ENCODE measurements at regions not wholly inside any gene's neighbourhood (a gene's known extent, or its start where the extent isn't known, plus 50 kb on each side); places are given as distances from the start of the nearest gene placed in this dataset.

DNA sequence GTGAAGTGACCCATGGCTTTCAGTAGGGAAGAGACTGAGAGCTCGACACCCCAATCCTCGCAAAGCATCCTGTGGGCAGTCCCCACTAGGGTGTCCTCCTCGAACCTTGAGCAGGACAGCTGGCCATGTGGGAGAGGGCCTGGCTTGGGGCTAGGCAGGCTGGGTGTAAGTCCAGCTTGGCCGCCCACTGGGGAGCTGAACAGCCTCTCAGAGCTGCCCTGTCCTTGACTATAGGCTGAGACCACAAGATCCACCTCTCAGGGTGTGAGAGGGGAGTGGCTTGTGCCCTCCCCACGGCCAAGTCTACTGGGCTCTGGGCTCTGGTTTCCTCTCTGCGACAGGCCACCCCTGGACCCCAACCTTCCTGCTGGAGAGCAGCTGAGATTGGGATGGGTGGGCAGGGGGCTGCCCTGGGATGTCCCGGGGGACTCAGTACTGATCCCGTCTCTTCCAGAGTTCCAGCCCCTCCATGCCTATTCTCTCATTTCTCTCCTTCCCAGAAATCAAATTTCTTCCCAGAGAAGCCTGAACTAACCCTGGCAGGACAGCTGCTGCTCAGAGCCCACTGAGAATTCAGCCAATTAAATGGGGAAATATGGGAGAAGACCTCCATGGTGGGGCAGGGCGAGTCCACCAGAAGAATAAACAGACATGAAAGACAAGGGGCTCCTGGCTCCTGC is 282.9 kb downstream of the PTPRU start:
- Histone ChIP-seq H3K4me1 (ENCODE audit: control insufficient read depth, insufficient read depth, low read length) (peaks cover 35% of the 10 kb centered on the region), H3K4me3 (ENCODE audit: low read length) (no peak overlapping the region), H3K27ac (ENCODE audit: low read length) (peak overlapping the region; percentile 18), H3K36me3 (ENCODE audit: control insufficient read depth, insufficient read depth, low read length) (no peaks in the 10 kb centered on the region), H3K27me3 (ENCODE audit: control insufficient read depth, insufficient read depth, low read length) (peaks cover 13% of the 10 kb centered on the region), H3K9me3 (replicated peaks; ENCODE audit: control insufficient read depth, low read depth, low read length) (no peaks in the 10 kb centered on the region)
- peak; percentile 20 for DNase-seq
- WGBS (ENCODE audit: insufficient coverage), result 65% methylated on average over 5 of the region's 9 CpGs

DNA sequence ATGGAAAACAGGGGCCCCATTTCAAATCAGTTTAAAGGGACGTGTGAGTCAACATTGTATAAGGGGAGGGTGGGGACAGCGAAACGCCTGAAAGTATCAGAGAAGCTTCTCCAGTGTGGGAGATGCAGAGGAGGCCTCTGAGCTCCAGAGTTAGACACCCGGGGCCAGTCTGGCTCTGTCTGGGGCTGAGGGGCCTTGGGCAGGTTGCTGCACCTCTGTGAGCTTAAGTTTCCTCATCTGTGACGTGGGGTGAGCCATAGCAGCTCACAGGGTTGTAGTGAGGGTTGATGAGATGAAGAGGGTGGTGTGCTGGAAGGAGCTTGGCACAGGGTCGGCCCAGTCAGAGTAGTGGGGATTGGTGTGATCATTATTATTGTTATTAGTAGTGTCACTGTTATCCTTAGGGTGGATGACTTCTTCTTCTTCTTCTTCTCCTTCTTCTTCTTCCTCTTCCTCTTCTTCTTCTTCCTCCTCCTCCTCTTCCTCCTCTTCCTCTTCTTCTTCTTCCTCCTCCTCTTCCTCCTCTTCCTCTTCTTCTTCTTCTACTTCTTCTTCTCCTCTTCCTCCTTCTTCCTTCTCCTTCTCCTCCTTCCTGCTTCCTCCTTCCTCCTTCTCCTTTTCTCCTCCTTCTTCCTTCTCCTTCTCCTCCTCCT is 282.0 kb downstream of the PTPRU start:
- Histone ChIP-seq H3K4me3 (ENCODE audit: low read length) (no peak overlapping the region), H3K27ac (ENCODE audit: low read length) (no peak overlapping the region), H3K9me3 (replicated peaks; ENCODE audit: control insufficient read depth, low read depth, low read length) (no peaks in the 10 kb centered on the region), H3K36me3 (ENCODE audit: control insufficient read depth, insufficient read depth, low read length) (no peaks in the 10 kb centered on the region), H3K27me3 (ENCODE audit: control insufficient read depth, insufficient read depth, low read length) (peaks cover 10% of the 10 kb centered on the region), H3K4me1 (ENCODE audit: control insufficient read depth, insufficient read depth, low read length) (peaks cover 35% of the 10 kb centered on the region)
- 76% methylated on average over 3 of the region's 6 CpGs for WGBS (ENCODE audit: insufficient coverage)
- no peak for DNase-seq

DNA sequence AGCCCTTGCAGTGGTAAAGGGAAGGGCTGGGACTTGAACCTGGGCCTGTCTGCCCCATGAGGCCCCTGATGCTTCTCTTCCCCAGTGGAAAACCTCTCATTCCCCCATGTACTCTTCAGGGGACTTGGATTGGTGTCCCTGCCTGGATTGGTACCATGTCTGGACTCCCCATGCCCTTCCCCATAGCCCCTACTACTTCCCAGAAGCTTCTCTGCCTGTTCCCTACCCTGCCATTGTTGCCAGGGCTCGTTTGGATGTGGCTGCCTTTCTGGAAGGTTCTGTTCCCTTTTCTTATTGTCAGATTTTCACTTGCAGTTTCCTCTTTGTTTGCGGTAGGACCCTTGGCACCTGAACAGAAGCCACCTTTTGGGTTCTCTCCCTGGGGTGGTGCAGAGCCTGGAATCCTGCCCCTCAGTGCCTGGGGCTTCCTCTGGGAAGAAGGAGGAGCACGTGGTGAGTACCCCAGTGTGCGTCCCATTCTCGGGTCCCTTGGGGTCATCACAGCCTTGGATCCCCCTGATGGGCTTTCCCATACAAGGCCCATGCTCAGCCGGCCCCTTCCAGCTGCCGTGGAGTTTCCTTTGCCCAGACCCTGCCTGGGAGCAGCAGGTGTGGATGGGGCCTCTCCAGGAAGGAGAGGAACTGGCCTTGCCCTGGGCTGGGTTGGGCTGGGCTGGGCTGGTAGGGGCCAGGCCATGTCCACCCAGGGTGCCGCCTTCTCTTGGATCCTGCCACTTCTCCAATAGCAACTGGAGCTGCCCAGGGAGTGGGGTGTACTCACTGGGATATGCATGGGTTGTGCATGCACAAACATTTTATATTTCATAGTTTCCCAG is 281.1 kb downstream of the PTPRU start:
- Histone ChIP-seq H3K27me3 (ENCODE audit: control insufficient read depth, insufficient read depth, low read length) (peaks cover 9% of the 10 kb centered on the region), H3K9me3 (replicated peaks; ENCODE audit: control insufficient read depth, low read depth, low read length) (no peaks in the 10 kb centered on the region), H3K4me1 (ENCODE audit: control insufficient read depth, insufficient read depth, low read length) (peaks cover 35% of the 10 kb centered on the region), H3K27ac (ENCODE audit: low read length) (no peak overlapping the region), H3K36me3 (ENCODE audit: control insufficient read depth, insufficient read depth, low read length) (no peaks in the 10 kb centered on the region), H3K4me3 (ENCODE audit: low read length) (no peak overlapping the region)
- DNase-seq, result no peak
- WGBS (ENCODE audit: insufficient coverage), result 68% methylated on average over 7 of the region's 8 CpGs

DNA sequence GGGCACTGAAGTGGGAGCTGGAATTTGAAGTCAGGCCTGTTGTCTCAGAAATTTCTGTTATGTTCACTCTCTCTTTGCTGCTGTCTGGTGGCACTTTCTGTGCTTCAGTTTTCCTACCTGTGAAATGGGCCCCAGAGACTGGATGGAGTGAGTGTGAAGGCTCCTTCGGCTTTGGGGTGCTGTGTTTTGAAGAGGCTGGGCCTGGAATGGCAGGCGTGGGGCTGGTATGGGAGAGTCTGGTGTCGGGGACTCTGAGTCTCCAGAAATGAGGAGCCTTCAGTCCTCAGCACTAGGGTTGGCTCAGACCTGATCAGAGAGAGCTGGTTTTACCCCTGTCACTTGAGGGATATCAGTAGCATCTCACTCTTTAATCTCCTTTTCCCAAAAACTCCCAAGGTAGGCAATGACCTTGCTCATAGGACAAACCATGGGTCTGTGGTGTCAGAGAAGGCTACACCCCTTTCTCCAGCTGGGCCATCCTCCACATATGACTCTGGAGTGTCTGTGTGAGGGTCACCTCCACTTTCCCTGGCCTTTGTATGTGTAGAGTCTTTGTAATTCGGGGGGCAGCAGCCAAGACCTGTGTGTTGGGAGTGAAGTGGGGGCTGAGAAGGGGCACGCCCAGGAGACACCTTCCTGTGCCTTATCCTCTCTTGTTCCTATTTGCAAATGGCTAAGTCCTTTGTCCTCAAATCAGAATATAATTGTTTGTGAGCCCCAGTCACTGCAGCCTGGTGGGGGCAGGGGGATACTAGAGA is 279.9 kb downstream of the PTPRU start:
- DNase-seq, result no peak
- Histone ChIP-seq H3K27ac (ENCODE audit: low read length) (no peak overlapping the region), H3K4me3 (ENCODE audit: low read length) (no peak overlapping the region), H3K36me3 (ENCODE audit: control insufficient read depth, insufficient read depth, low read length) (no peaks in the 10 kb centered on the region), H3K4me1 (ENCODE audit: control insufficient read depth, insufficient read depth, low read length) (peaks cover 33% of the 10 kb centered on the region), H3K9me3 (replicated peaks; ENCODE audit: control insufficient read depth, low read depth, low read length) (no peaks in the 10 kb centered on the region), H3K27me3 (ENCODE audit: control insufficient read depth, insufficient read depth, low read length) (peaks cover 7% of the 10 kb centered on the region)
- WGBS (ENCODE audit: insufficient coverage), result 100% methylated on average over 2 of the region's 5 CpGs

DNA sequence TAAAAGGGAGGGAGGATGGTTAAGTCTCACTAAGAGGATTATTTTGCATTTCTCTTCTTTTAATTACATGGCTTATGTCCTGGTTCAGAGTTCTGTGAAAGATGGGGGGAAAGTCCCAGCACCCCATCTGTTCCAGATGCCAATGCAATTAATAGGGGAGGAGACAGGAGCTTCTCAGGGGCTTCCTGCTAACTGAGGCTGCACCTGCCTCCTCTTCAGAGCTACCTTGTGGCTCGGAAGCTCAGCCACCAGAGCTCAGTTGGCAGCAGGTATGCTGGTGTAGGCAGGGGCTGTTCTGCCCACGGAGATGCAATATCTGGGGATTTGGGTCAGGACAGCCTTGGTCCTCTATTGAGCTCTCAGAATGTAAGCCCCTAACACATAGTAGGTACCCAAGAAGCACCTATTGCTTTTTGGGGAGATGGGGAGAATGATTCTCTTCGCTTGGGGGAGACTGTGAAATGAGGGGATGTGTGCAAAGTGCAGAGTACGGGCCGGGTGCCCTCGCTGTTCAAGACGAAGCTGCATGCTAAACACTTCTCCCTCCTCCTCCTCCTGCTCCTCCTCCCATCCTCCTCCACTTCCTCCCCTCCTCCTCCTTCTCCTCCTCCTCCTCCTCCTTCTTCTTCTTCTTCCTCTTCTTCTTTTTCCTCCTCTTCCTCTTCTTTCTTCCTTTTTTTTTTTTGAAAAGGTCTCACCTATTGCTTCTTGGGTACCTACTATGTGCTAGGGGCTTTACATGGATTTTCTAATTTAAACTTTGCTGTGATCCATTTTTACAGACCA is 279.0 kb downstream of the PTPRU start:
- peaks cover 5% of the 10 kb centered on the region for H3K27me3 ChIP-seq (ENCODE audit: control insufficient read depth, insufficient read depth, low read length)
- H3K4me3 ChIP-seq (ENCODE audit: low read length), result no peak overlapping the region
- no peaks in the 10 kb centered on the region for H3K36me3 ChIP-seq (ENCODE audit: control insufficient read depth, insufficient read depth, low read length)
- no peak for DNase-seq
- peaks cover 24% of the 10 kb centered on the region for H3K4me1 ChIP-seq (ENCODE audit: control insufficient read depth, insufficient read depth, low read length)
- H3K9me3 ChIP-seq (replicated peaks; ENCODE audit: control insufficient read depth, low read depth, low read length), result no peaks in the 10 kb centered on the region
- WGBS (ENCODE audit: insufficient coverage), result 60% methylated on average over 4 of the region's 7 CpGs
- no peak overlapping the region for H3K27ac ChIP-seq (ENCODE audit: low read length)

DNA sequence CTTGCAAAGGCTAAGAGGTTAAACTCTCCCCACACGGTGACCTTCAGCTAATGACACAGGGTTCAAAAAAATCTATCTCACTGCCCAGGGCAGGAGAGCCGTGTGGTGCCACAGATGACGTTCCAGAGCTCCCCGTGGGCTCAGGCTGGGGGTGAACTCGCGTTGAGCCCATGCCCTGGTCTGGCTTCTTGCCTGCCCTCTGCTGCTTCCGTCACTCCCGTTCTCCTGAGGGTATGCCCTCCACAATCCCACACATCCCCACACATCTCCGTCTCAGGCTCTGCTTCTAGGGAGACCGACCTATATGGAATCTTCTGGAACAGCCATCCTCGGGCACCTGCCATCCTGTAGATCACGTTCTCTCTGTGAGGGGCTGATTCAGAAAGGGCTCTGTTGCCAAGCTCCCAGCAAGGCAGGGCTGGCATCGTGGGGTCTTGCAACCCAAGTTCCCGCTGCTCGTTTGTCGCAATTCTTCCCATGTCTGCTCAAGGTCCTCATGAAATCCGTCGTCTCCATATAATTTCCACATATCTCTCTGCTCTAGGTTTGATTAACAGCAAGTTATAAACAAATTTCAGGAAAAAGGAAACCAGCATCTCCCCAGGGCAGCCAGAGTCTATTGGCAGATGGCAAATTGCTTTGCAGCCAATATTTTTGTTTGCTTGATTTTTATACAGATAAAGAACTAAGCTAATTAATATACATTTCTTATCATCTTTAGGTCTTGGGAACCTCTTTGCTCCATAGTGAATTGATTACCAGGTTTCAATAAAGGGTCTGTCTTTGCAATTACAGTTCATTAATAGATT is 278.2 kb downstream of the PTPRU start:
- 69% methylated on average over 15 of the region's 18 CpGs for WGBS (ENCODE audit: insufficient coverage)
- DNase-seq, result no peak
- peaks cover 16% of the 10 kb centered on the region for H3K4me1 ChIP-seq (ENCODE audit: control insufficient read depth, insufficient read depth, low read length)
- no peaks in the 10 kb centered on the region for H3K36me3 ChIP-seq (ENCODE audit: control insufficient read depth, insufficient read depth, low read length)
- H3K27me3 ChIP-seq (ENCODE audit: control insufficient read depth, insufficient read depth, low read length), result peaks cover 6% of the 10 kb centered on the region
- H3K4me3 ChIP-seq (ENCODE audit: low read length), result no peak overlapping the region
- H3K9me3 ChIP-seq (replicated peaks; ENCODE audit: control insufficient read depth, low read depth, low read length), result no peaks in the 10 kb centered on the region
- H3K27ac ChIP-seq (ENCODE audit: low read length), result no peak overlapping the region

DNA sequence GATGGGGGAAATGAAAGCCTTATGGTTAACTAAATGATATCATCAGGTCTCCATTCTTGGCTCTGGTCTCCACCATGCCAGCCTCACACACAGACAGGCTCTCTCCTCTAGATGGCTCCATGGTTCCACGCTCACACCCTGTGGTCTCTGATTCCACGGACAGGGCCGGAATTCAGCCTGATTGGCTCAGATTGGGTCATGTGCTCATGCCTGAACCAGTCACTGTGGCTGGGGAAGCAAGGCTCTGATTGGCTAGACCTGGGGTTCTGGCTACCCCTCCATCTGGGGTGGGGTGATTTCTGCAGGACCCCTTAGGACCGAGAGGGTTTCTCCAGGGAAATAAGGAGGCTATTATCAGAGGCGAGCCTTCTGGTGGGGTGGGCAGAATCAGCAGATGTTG is 277.0 kb downstream of the PTPRU start:
- peaks cover 9% of the 10 kb centered on the region for H3K4me1 ChIP-seq (ENCODE audit: control insufficient read depth, insufficient read depth, low read length)
- no peaks in the 10 kb centered on the region for H3K9me3 ChIP-seq (replicated peaks; ENCODE audit: control insufficient read depth, low read depth, low read length)
- peaks cover 11% of the 10 kb centered on the region for H3K27me3 ChIP-seq (ENCODE audit: control insufficient read depth, insufficient read depth, low read length)
- no peaks in the 10 kb centered on the region for H3K36me3 ChIP-seq (ENCODE audit: control insufficient read depth, insufficient read depth, low read length)
- peak; percentile 43 for DNase-seq
- no peak overlapping the region for H3K27ac ChIP-seq (ENCODE audit: low read length)
- no peak overlapping the region for H3K4me3 ChIP-seq (ENCODE audit: low read length)
- 44% methylated on average over 5 of the region's 5 CpGs for WGBS (ENCODE audit: insufficient coverage)

DNA sequence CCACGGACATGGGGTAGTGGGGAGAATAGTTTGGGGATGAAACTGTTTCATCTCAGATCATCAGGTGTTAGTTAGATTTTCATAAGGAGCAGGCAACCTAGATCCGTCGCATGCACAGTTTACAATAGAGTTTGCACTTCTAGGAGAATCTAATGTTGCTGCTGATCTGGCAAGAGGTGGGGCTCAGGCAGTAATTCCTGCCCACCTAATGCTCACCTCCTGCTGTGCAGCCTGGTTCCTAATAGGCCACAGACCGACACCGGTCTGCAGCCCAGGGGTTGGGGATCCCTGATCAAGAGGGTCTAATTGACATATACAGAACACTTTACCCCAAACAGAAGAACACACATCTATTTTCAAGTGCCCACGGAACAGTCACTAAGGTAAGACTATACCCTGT is 275.1 kb downstream of the PTPRU start:
- 70% methylated on average over 3 of the region's 6 CpGs for WGBS (ENCODE audit: insufficient coverage)
- H3K4me1 ChIP-seq (ENCODE audit: control insufficient read depth, insufficient read depth, low read length), result no peaks in the 10 kb centered on the region
- H3K27me3 ChIP-seq (ENCODE audit: control insufficient read depth, insufficient read depth, low read length), result peaks cover 20% of the 10 kb centered on the region

More for the DNA sequence above, 275.1 kb downstream of the PTPRU start:
- DNase-seq, result no peak
- H3K27ac ChIP-seq (ENCODE audit: low read length), result no peak overlapping the region
- H3K36me3 ChIP-seq (ENCODE audit: control insufficient read depth, insufficient read depth, low read length), result no peaks in the 10 kb centered on the region
- H3K9me3 ChIP-seq (replicated peaks; ENCODE audit: control insufficient read depth, low read depth, low read length), result no peaks in the 10 kb centered on the region
- H3K4me3 ChIP-seq (ENCODE audit: low read length), result no peak overlapping the region
